ENCODE measurements at regions not wholly inside any gene's neighbourhood (a gene's known extent, or its start where the extent isn't known, plus 50 kb on each side); places are given as distances from the start of the nearest gene placed in this dataset.
"Not testable (repeated sequence)": the region's sequence is repeated elsewhere in the genome, so short reads cannot be mapped to it uniquely, and the experiment has no call there.

DNA sequence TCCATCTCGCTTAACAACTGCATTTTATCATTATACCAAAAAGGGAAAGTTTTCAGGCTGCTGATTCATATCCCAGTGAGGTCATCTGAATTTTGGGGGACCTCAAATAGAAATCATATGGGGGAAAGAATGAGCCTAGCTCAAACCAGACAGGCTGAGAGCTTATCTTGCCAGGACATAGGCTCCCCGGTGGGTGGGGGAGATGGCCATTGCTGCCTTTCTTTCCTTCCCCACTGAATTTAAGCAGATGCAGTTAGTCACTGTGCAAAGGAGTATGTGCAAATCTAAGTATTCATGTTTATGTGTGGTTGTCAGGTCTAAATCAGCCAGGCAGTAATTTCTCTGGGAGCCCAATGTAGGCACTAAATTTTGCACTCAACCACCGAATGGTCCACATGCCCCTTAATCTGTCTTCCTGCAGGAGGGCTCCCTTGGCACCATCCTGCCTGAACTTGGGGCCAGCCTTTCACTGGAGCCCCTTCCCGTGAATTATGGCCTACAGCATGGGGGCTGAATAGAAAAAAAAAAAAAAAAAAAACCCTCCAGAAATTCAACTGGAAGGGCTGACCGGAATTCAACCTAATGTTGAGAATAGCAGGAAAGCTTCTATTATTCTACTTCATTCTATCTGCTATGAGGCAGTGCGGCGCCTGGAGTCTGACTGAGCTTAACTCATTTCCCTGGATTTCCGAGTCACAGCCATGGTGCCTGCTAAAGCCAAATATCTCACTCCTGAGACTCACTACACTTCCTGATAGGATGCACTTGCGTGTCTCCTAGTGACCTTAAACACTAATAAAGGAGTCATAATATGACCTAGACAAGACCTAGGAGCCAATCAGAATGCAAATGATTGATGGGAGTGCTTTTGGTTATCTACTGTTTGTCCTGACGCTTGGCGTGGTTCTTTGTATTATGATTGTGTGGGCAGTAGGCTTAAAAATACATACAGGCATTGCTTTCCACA, 161.5 kb upstream of the HEY2 start:
- no peak overlapping the region for H3K4me3 ChIP-seq (ENCODE audit: low read length)
- TF ChIP-seq ZNF274 (IDR thresholded peaks at IDR 0.05; ENCODE audit: low read depth, low read length) = no peak

DNA sequence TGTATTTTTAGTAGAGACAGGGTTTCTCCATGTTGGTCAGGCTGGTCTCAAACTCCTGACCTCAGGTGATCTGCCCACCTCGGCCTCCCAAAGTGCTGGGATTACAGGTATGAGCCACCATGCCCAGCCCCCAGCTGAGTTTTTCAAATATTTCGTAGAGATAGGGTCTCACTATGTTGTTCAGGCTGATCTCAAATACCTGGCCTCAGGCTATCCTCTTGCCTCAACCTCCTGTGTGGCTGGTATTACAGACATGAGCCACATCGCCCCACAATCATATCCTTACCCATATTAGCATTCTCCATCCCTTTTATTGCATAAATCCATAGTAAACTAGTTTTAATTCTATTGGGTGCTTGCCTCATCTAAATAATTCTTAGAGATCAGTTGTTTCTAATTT, 157.6 kb upstream of the HEY2 start:
- not testable (repeated sequence) for H3K4me3 ChIP-seq (ENCODE audit: low read length)

DNA sequence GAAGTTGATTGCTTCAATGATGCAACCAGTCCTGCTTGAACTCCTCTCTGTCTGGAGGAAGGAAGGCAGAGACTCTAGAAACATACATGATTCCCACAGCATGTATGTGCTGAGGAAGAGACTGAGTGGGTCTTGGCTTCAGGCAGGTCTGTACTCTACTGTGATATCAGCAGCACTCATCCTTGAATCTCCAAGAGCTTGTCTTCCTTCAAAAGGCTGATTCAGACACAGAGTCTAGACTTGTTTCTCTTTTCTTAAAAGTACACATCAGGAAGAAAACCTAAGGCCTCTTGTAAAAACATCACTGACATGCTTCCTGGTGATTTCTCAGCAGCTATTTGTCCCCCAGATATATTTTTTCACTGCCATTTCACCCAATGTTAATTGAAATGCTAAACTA, 155.7 kb upstream of the HEY2 start:
- TF ChIP-seq ZNF274 (IDR thresholded peaks at IDR 0.05; ENCODE audit: low read depth, low read length) = no peak
- no peak overlapping the region for H3K4me3 ChIP-seq (ENCODE audit: low read length)

DNA sequence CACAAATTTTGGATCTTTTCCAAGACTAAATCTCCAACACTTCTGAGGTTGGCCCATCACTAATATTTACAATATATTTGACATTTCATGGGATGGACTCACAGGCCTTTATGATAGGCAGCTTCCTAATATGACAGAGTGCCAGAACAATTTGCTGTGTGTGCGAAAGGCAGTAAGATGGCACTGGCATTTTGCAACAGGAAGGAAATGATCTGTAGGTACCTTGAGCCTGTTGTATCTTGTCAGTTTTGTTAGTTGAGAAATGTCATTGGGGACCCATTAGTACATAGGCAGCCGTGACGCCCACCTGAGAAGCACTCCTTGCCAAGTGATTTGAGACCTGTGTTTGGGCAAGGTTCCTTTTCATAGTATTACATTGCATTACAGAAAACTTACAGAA, 153.4 kb upstream of the HEY2 start:
- no peak for TF ChIP-seq ZNF274 (IDR thresholded peaks at IDR 0.05; ENCODE audit: low read depth, low read length)
- H3K4me3 ChIP-seq (ENCODE audit: low read length) = no peak overlapping the region

DNA sequence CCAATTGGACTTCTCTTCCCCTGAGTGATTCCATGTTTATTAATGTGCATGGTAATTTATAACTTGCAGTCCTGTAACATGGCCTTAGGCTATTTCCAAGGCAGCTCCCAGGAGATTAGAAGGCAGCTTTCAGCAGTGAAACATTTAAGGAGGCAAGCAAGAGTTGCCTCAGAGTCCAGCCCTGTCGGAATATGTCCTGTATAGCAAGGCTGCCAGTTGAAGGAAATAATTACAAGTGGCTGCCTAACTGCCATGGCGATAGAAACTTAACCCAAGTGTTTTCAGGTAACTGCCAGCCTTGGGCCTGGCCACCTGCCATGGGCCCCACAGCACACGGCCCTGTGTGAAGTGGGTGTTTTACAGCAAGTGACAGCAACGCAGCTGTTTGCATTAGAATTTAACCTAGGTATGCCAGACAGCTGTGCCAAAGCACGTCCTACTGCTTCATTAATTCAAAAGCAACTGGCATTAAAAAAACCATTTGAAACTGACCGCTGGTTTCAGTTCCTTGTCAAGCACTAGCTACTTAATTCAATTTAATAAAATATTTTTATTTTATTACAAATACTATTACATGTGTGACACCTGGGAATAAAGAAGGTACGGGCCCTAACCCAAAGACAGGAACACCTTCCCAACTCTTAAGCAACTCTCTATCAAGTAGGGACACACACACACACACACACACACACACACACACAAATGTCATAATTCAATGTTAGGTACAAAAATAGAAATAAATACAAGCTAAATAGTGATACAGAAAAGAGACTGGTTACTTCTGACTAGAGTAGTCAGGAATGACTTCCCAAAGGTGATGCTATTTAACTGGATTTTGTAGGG, 151.8 kb upstream of the HEY2 start:
- H3K4me3 ChIP-seq (ENCODE audit: low read length) = no peak overlapping the region
- no peak for TF ChIP-seq ZNF274 (IDR thresholded peaks at IDR 0.05; ENCODE audit: low read depth, low read length)

DNA sequence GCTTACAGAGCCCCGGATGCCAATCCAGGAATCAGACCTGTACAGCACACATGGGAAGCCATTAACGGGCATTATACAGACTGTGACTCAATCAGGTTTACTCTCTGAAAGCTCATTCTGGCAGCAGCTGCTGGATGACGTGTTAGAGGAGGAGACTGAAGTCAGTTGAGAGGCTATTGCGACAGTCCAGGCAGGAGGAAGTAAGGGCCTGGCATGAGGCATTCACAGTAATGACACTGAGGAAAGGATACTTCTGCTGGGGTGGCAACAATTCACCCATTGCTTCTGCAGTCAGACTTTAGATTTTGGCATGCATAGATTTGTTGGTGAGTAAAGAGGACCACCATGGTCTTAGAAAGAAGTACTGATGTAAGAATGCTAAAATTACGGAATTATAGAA, 151.0 kb upstream of the HEY2 start:
- no peak for TF ChIP-seq ZNF274 (IDR thresholded peaks at IDR 0.05; ENCODE audit: low read depth, low read length)
- H3K4me3 ChIP-seq (ENCODE audit: low read length) = no peak overlapping the region

DNA sequence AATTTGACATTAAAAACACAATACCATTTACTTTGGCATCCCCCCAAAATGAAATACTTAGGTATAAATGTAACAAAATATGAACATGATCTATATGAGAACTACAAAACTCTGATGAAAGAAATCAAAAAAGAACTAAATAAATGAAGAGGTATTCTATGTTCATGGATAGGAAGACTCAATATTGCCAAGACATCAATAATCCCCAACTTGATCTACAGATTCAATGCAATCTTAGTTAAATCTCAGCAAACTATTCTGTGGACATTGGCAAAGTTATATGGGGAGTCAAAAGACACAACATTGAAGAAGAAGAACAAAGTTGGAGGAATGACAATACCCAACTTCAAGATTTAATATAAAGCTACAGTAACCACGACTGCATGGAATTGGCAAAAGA, 145.2 kb upstream of the HEY2 start:
- no peak overlapping the region for H3K4me3 ChIP-seq (ENCODE audit: low read length)
- TF ChIP-seq ZNF274 (IDR thresholded peaks at IDR 0.05; ENCODE audit: low read depth, low read length) = no peak

DNA sequence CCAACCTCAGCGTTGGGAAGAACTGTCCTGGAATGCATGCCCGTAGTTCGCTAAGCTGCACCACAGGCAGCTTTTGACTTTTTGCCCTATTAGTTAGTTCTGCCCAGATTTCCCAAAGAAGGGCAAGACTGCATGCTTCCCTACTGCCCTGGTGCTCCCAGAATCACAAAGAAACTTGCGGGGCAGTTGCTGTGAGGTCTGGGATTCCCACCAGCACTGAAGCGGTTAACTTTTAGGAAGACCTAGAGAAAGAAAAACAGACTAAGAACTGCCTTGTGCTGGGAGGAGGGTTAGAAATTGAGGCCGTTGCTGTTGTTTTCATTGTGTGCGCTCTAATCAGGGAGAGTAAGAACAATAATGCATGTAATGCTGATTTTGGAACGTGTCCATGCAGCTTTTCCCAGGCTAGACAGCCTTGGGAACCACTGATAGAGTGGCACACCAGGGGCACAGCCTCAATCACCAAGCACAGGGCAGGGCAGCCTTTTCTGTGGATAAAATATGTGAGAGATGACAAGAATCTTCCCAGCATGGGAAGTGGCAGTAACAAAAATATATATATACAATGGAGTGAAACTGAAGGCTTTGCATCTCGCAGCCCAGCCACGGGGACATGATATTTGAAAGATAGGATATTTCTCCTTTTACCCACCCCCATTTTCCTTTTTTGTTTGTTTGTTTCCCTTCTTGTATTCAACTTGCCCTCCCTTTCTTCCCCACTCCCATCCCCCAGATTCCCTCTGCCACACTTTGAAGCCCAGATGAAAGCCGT, 137.7 kb upstream of the HEY2 start:
- H3K4me3 ChIP-seq (ENCODE audit: low read length) = no peak overlapping the region
- no peak for TF ChIP-seq ZNF274 (IDR thresholded peaks at IDR 0.05; ENCODE audit: low read depth, low read length)

DNA sequence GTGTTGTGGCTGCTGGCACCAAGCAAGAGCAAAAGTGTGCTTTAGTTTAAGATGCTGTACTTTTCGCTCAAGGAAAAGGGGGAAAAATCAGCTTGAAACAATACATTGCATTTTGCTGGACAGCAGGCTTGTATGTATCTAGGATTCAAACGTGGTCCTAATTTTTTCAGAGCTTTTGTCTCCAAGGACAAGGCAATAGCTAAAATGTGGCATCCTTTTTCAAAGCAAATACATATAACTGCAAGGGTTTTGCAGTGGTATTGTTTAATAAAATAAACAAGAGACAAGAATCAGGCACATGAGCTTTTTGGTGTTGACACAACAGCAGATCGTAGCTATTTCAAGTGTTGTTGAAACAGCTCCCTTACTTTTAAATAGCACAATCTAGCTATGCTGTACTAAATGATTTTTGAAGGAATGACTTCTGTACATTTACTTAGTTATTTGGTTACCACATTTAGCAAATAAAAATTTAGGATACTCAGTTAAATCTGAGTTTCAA, 137.0 kb upstream of the HEY2 start:
- no peak for TF ChIP-seq ZNF274 (IDR thresholded peaks at IDR 0.05; ENCODE audit: low read depth, low read length)
- no peak overlapping the region for H3K4me3 ChIP-seq (ENCODE audit: low read length)

DNA sequence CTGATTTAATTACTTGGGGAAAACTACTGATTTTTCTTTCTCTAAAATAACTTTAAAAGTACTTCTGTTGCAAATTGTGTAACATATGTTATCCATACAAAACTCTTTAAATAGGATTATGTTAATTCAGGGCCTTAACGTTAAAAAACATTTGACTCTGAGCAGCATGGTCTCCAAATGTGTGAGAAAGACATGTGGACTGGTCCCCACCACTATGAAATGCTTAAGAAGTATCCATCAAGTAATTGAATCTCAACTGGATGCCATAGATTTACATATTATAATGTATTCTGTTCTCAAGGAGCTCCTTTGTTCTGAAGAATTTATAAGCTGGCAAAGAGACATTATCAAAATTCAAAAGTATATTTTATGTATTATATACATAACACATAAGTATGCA, 130.8 kb upstream of the HEY2 start:
- TF ChIP-seq ZNF274 (IDR thresholded peaks at IDR 0.05; ENCODE audit: low read depth, low read length) = no peak
- H3K4me3 ChIP-seq (ENCODE audit: low read length) = no peak overlapping the region

DNA sequence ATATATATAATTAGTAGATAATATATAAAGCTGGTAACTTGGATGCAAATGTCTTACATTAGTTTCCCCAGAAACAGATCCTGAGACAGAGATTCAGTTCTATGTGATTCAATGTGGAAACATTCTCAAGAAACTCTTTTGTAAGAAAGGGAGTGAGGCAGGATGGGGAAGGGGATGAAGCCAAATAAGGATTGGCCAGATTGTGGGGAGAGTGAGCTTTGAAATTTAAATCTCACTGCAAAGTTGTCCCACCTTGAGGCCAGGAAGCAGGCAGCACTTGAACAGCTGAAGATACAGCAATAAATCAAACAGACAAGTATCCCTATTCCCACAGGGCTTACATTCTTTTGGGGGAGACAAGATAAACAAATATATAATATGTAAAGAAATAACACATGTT, 126.3 kb upstream of the HEY2 start:
- H3K4me3 ChIP-seq (ENCODE audit: low read length) = no peak overlapping the region
- no peak for TF ChIP-seq ZNF274 (IDR thresholded peaks at IDR 0.05; ENCODE audit: low read depth, low read length)

DNA sequence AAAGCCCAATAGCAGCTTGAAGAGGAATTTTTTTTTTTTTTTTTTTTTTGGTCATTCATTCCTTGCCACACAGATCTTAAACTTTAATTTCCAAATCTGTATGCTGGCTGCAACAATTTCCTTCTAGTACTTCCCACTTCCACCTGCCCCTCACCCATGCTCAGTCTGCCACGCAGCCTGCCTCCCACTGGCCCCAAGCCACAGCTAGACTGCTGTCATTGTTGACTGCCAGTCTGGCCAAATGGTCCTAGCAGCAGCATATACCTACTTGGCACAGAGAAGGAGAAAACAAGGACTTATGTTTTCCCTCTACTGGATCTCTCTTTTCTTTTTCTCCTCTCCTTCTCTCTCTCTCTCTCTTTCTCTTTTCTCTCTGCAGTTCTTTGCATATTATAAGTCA, 118.3 kb upstream of the HEY2 start:
- no peak for TF ChIP-seq ZNF274 (IDR thresholded peaks at IDR 0.05; ENCODE audit: low read depth, low read length)
- H3K4me3 ChIP-seq (ENCODE audit: low read length) = no peak overlapping the region

DNA sequence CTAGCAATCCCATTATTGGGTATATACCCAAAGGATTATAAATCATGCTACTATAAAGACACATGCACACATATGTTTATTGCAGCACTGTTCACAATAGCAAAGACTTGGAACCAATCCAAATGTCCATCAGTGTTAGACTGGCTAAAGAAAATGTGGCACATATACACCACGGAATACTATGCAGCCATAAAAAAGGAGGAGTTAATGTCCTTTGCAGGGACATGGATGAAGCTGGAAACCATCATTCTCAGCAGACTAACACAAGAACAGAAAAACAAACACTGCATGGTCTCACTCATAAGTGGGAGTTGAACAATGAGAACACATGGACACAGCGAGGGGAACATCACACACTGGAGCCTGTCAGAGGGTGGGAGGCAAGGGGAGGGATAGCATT, 113.4 kb upstream of the HEY2 start:
- not testable (repeated sequence) for H3K4me3 ChIP-seq (ENCODE audit: low read length)

DNA sequence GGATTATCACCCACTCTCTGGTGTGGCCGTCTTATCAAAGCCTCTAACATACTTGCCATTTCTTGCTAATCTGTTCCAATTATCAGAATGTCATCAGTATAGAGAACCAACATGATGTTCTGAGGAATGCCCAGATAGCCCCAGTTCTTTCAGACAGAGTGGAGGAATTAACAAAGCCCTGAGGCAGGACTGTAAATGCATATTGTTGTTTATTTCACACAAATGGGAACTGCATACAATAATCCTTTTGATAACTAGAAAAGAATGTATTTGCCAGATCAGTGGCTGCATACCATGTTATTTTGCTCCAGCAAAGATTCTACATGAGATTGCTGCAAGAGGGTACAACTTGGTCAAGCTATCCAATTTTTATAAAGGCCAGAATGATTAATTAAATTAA, 112.8 kb upstream of the HEY2 start:
- H3K4me3 ChIP-seq (ENCODE audit: low read length) = no peak overlapping the region
- TF ChIP-seq ZNF274 (IDR thresholded peaks at IDR 0.05; ENCODE audit: low read depth, low read length) = no peak

Data from GM08714 (cell line).